ENCODE measurements at regions not wholly inside any gene's neighbourhood (a gene's known extent, or its start where the extent isn't known, plus 50 kb on each side); places are given as distances from the start of the nearest gene placed in this dataset.

DNA sequence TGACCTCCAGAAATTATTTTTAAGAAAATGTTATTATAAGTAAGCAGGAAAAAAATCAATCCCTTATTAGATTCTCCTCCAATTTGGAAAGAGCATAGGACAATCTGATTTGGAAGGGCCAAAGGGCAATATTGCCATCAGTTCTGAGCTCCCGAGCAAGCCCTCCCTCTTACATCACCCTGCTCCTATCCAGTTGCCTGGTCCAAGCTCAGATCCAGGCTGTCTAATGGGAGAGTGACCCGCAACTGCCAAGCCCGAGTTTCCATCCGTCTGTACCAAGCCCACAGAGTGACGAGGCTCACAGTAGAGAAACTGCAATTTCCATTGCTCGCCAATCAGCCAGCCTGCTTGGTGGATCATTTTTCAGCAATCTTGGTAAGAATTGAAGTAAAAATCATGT lies 187.7 kb downstream of the MEX3B start (continued):
- TF ChIP-seq, protein P1, sequence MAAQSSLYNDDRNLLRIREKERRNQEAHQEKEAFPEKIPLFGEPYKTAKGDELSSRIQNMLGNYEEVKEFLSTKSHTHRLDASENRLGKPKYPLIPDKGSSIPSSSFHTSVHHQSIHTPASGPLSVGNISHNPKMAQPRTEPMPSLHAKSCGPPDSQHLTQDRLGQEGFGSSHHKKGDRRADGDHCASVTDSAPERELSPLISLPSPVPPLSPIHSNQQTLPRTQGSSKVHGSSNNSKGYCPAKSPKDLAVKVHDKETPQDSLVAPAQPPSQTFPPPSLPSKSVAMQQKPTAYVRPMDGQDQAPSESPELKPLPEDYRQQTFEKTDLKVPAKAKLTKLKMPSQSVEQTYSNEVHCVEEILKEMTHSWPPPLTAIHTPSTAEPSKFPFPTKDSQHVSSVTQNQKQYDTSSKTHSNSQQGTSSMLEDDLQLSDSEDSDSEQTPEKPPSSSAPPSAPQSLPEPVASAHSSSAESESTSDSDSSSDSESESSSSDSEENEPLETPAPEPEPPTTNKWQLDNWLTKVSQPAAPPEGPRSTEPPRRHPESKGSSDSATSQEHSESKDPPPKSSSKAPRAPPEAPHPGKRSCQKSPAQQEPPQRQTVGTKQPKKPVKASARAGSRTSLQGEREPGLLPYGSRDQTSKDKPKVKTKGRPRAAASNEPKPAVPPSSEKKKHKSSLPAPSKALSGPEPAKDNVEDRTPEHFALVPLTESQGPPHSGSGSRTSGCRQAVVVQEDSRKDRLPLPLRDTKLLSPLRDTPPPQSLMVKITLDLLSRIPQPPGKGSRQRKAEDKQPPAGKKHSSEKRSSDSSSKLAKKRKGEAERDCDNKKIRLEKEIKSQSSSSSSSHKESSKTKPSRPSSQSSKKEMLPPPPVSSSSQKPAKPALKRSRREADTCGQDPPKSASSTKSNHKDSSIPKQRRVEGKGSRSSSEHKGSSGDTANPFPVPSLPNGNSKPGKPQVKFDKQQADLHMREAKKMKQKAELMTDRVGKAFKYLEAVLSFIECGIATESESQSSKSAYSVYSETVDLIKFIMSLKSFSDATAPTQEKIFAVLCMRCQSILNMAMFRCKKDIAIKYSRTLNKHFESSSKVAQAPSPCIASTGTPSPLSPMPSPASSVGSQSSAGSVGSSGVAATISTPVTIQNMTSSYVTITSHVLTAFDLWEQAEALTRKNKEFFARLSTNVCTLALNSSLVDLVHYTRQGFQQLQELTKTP (IDR thresholded peaks at IDR 0.05; ENCODE audit: low read depth in 1 of 2, partially characterized antibody in 2 of 2), result no peak
- TF ChIP-seq ZNF146 (CRISPR knock-in tag; IDR thresholded peaks at IDR 0.05; ENCODE audit: unreplicated experiment) (no peak), PHF21A (IDR thresholded peaks at IDR 0.05; ENCODE audit: borderline replicate concordance, low read depth) (no peak), TRIM24 (IDR thresholded peaks at IDR 0.05) (no peak), PCBP1 (IDR thresholded peaks at IDR 0.05; ENCODE audit: low read depth, low read length, poor library complexity, severe bottlenecking) (no peak), JUNB (CRISPR knock-in tag; conservative IDR thresholded peaks at IDR 0.05) (no peak), MEF2D (tag; conservative IDR thresholded peaks at IDR 0.05; ENCODE audit: low read depth) (no peak), ARID3A (IDR thresholded peaks at IDR 0.05; ENCODE audit: borderline replicate concordance, low read depth, low read length) (no peak), COPS2 (conservative IDR thresholded peaks at IDR 0.05) (no peak)
